ENCODE measurements at regions not wholly inside any gene's neighbourhood (a gene's known extent, or its start where the extent isn't known, plus 50 kb on each side); places are given as distances from the start of the nearest gene placed in this dataset.

GRCh38 chr5:100252037-100252436 is 283.1 kb upstream of the FAM174A start:
- 42 to 52% (median 50%) methylated on average over 3 of the region's 3 CpGs for WGBS, 3 donors

GRCh38 chr5:100249884-100250269 is 285.3 kb upstream of the FAM174A start:
- no peak overlapping the region for H3K27ac ChIP-seq
- ATAC-seq: no peak
- H3K36me3 ChIP-seq (ENCODE audit: insufficient read depth in 1 of 2, low read depth in 1 of 2): no peaks in the 10 kb centered on the region
- H3K27me3 ChIP-seq (ENCODE audit: insufficient read depth in 3 of 3, low read length in 2 of 3): no peaks in the 10 kb centered on the region
- no peak for TF ChIP-seq CTCF (IDR thresholded peaks at IDR 0.05)
- no peaks in the 10 kb centered on the region for H3K4me1 ChIP-seq
- H3K4me3 ChIP-seq: no peak overlapping the region
- intact Hi-C loops (cut with DNase I): no loop called here
- no peak for DNase-seq
- WGBS, 3 donors: 60 to 81% (median 61%) methylated on average over 2 of the region's 2 CpGs
- no peaks in the 10 kb centered on the region for H3K9me3 ChIP-seq

More at GRCh38 chr5:100252037-100252436, 283.1 kb upstream of the FAM174A start:
- H3K27me3 ChIP-seq (ENCODE audit: insufficient read depth in 3 of 3, low read length in 2 of 3): no peaks in the 10 kb centered on the region
- TF ChIP-seq CTCF (IDR thresholded peaks at IDR 0.05): no peak
- no peak overlapping the region for H3K27ac ChIP-seq
- no peaks in the 10 kb centered on the region for H3K36me3 ChIP-seq (ENCODE audit: insufficient read depth in 1 of 2, low read depth in 1 of 2)
- no peaks in the 10 kb centered on the region for H3K4me1 ChIP-seq
- DNase-seq (no peak), ATAC-seq (no peak)
- no peaks in the 10 kb centered on the region for H3K9me3 ChIP-seq
- intact Hi-C loops (cut with DNase I): no loop called here
- no peak overlapping the region for H3K4me3 ChIP-seq

GRCh38 chr5:100249211-100249883 is 285.8 kb upstream of the FAM174A start:
- DNase-seq (no peak), ATAC-seq (no peak)
- Histone ChIP-seq H3K9me3 (no peaks in the 10 kb centered on the region), H3K4me3 (no peak overlapping the region), H3K27me3 (ENCODE audit: insufficient read depth in 3 of 3, low read length in 2 of 3) (no peaks in the 10 kb centered on the region), H3K4me1 (no peaks in the 10 kb centered on the region), H3K36me3 (ENCODE audit: insufficient read depth in 1 of 2, low read depth in 1 of 2) (no peaks in the 10 kb centered on the region), H3K27ac (no peak overlapping the region)
- intact Hi-C loops (cut with DNase I): no loop called here
- TF ChIP-seq CTCF (IDR thresholded peaks at IDR 0.05): no peak
- 56 to 76% (median 64%) methylated on average over 4 of the region's 4 CpGs for WGBS, 3 donors

GRCh38 chr5:100232736-100233135 is 302.4 kb upstream of the FAM174A start:
- DNase-seq (no peak), ATAC-seq (no peak)
- Histone ChIP-seq H3K36me3 (ENCODE audit: insufficient read depth in 1 of 2, low read depth in 1 of 2) (no peaks in the 10 kb centered on the region), H3K4me1 (no peaks in the 10 kb centered on the region), H3K27ac (no peak overlapping the region), H3K27me3 (ENCODE audit: insufficient read depth in 3 of 3, low read length in 2 of 3) (no peaks in the 10 kb centered on the region), H3K9me3 (no peaks in the 10 kb centered on the region), H3K4me3 (no peak overlapping the region)
- WGBS, 3 donors: 69 to 74% (median 70%) methylated on average over 3 of the region's 3 CpGs
- no peak for TF ChIP-seq CTCF (IDR thresholded peaks at IDR 0.05)
- intact Hi-C loops (cut with DNase I): no loop called here

- no peak for DNase-seq
- no peaks in the 10 kb centered on the region for H3K4me1 ChIP-seq
- no peaks in the 10 kb centered on the region for H3K9me3 ChIP-seq
- ATAC-seq: no peak
- no peaks in the 10 kb centered on the region for H3K36me3 ChIP-seq (ENCODE audit: insufficient read depth in 1 of 2, low read depth in 1 of 2)
- intact Hi-C loops (cut with DNase I): no loop called here
- no peaks in the 10 kb centered on the region for H3K27me3 ChIP-seq (ENCODE audit: insufficient read depth in 3 of 3, low read length in 2 of 3)
- no peak overlapping the region for H3K27ac ChIP-seq
- no peak overlapping the region for H3K4me3 ChIP-seq
- TF ChIP-seq CTCF (IDR thresholded peaks at IDR 0.05): no peak
- 30 to 59% (median 31%) methylated on average over 1 of the region's 1 CpG for WGBS, 3 donors
Observed at GRCh38 chr5:100188778-100189177, 346.4 kb upstream of the FAM174A start.
